ENCODE measurements at regions not wholly inside any gene's neighbourhood (a gene's known extent, or its start where the extent isn't known, plus 50 kb on each side); places are given as distances from the start of the nearest gene placed in this dataset.

DNA sequence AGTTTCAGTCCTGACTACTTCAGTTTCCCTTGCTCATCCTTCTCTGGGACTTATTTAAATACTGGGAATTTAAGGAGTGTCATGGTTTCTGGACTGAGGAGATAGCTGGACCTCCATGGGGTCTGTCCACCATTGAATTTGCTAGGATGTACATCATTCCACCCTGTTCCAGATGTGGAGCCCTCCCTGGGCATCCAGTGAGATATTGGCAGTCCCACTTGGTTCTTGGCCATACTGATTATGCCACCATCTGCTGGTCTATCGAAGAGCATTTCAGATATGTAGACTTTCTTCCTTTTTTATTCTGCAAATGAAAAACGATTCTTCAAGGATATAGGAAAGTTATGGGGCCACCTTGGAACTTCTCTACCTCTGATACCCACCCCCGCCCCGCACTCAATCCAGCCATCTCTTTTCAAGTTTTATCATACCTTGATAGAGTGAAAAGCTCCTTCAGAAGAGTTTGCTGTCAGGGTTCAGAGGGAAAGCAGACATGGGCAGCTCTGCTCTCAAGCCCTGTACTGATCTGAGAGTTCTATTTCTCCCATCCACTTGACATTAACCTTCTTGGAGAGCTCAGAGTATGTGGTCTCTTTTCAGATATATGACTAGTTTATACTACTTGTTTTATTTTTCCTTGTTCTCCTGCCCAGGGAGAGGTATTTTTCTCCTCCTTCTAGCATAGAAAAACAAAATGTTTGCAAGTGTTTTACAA is 490.7 kb upstream of the SGCD start:
- ChIA-PET CTCF (no interaction called here), POLR2A (ENCODE audit: unreplicated experiment) (no interaction called here)
- Histone ChIP-seq H3K27ac (no peak overlapping the region), H3K4me3 (no peak overlapping the region), H3K36me3 (ENCODE audit: low read depth) (no peaks in the 10 kb centered on the region), H3K4me1 (replicated peaks; ENCODE audit: insufficient read depth) (no peaks in the 10 kb centered on the region), H3K9me3 (ENCODE audit: insufficient read depth, low read depth) (no peaks in the 10 kb centered on the region), H3K4me2 (no peak overlapping the region), H4K20me1 (ENCODE audit: insufficient read depth) (no peaks in the 10 kb centered on the region), H3K79me2 (ENCODE audit: low read depth) (no peaks in the 10 kb centered on the region), H2AFZ (no peak overlapping the region), H3F3A (ENCODE audit: insufficient read depth, low read depth) (no peaks in the 10 kb centered on the region), H3K9me2 (ENCODE audit: insufficient read depth) (no peaks in the 10 kb centered on the region), H3K27me3 (ENCODE audit: insufficient read depth, low read depth) (no peaks in the 10 kb centered on the region)
- BruUV-seq (replicated peaks), result no TSS peak
- DNase-seq, result no peak
- intact Hi-C loops (cut with micrococcal nuclease; ENCODE audit: unreplicated experiment), result no loop called here
- TF ChIP-seq EZH2 (IDR thresholded peaks at IDR 0.05; ENCODE audit: low read depth), result no peak
- TF ChIP-seq, protein P1, sequence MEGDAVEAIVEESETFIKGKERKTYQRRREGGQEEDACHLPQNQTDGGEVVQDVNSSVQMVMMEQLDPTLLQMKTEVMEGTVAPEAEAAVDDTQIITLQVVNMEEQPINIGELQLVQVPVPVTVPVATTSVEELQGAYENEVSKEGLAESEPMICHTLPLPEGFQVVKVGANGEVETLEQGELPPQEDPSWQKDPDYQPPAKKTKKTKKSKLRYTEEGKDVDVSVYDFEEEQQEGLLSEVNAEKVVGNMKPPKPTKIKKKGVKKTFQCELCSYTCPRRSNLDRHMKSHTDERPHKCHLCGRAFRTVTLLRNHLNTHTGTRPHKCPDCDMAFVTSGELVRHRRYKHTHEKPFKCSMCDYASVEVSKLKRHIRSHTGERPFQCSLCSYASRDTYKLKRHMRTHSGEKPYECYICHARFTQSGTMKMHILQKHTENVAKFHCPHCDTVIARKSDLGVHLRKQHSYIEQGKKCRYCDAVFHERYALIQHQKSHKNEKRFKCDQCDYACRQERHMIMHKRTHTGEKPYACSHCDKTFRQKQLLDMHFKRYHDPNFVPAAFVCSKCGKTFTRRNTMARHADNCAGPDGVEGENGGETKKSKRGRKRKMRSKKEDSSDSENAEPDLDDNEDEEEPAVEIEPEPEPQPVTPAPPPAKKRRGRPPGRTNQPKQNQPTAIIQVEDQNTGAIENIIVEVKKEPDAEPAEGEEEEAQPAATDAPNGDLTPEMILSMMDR (conservative IDR thresholded peaks at IDR 0.05), result no peak

DNA sequence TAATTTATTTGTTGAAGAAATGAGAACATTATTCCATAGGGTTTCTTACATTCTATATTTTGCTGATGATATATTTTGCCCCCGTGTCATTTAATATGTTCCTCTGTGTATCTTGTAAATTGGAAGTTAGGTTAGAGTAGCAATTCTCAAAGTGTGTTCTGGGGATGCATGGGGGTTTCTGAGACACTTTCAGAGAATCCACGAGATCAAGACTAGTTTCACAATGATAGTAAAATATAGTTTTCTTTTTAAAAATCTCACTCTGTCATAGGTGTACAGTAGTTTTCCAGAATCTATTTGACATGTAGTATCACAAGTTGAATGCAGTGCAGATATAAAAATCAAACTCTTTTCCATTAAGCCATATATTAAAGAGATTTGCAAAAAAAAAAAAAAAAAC is 488.6 kb upstream of the SGCD start:
- Histone ChIP-seq H3K4me2 (no peak overlapping the region), H3K27ac (no peak overlapping the region), H2AFZ (no peak overlapping the region), H3K27me3 (ENCODE audit: insufficient read depth, low read depth) (no peaks in the 10 kb centered on the region), H4K20me1 (ENCODE audit: insufficient read depth) (no peaks in the 10 kb centered on the region), H3K4me3 (no peak overlapping the region), H3K36me3 (ENCODE audit: low read depth) (no peaks in the 10 kb centered on the region), H3K79me2 (ENCODE audit: low read depth) (no peaks in the 10 kb centered on the region), H3K9me2 (ENCODE audit: insufficient read depth) (no peaks in the 10 kb centered on the region), H3F3A (ENCODE audit: insufficient read depth, low read depth) (no peaks in the 10 kb centered on the region), H3K9me3 (ENCODE audit: insufficient read depth, low read depth) (no peaks in the 10 kb centered on the region), H3K4me1 (replicated peaks; ENCODE audit: insufficient read depth) (no peaks in the 10 kb centered on the region)
- ChIA-PET POLR2A (ENCODE audit: unreplicated experiment) (no interaction called here), CTCF (no interaction called here)
- DNase-seq, result no peak
- no TSS peak for BruUV-seq (replicated peaks)
- intact Hi-C loops (cut with micrococcal nuclease; ENCODE audit: unreplicated experiment), result no loop called here
- TF ChIP-seq EZH2 (IDR thresholded peaks at IDR 0.05; ENCODE audit: low read depth), result no peak
- TF ChIP-seq, protein P1 (conservative IDR thresholded peaks at IDR 0.05), result no peak

DNA sequence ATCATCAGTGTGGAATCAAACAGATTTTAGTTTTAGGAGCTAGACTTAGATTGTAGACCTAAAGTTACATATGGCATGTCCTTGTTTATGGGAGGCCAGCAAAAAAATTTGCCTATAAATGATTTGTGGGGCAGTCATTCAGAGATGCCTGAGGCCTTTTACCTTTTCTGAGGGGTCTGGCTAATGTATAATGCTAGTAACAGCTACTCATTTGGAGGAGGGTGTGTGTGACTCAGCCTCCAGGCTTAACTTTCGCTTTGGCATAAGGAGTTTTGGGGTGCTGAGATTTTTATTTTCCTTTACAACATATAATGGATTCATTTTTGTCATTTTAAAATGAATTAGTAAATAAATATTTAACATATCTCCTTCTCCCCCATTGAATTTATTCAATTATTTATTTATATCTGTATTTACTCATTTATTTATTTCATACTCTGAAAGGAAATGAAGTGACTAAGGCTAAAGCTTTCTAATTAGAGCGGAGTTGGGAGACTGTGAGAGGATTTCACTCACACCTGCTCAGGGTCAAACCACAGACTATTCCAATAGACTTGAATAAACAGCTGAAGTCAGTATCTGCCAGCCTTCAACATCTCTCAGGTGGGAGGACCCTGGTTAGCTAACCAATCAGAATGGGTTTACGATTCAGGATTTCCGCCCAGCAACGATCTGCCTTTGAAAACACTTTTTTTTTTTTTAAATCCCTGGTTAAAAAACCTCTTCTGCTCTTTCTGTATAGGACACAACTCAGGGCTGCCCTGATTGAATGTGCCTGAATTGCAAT is 487.5 kb upstream of the SGCD start:
- Histone ChIP-seq H2AFZ (no peak overlapping the region), H3K9me2 (ENCODE audit: insufficient read depth) (no peaks in the 10 kb centered on the region), H3K4me3 (no peak overlapping the region), H3K4me1 (replicated peaks; ENCODE audit: insufficient read depth) (no peaks in the 10 kb centered on the region), H3K27ac (no peak overlapping the region), H3K79me2 (ENCODE audit: low read depth) (no peaks in the 10 kb centered on the region), H3K27me3 (ENCODE audit: insufficient read depth, low read depth) (no peaks in the 10 kb centered on the region), H3K9me3 (ENCODE audit: insufficient read depth, low read depth) (no peaks in the 10 kb centered on the region), H4K20me1 (ENCODE audit: insufficient read depth) (no peaks in the 10 kb centered on the region), H3K4me2 (no peak overlapping the region), H3K36me3 (ENCODE audit: low read depth) (no peaks in the 10 kb centered on the region), H3F3A (ENCODE audit: insufficient read depth, low read depth) (no peaks in the 10 kb centered on the region)
- no peak for DNase-seq
- TF ChIP-seq, protein P1 (conservative IDR thresholded peaks at IDR 0.05), result no peak
- TF ChIP-seq EZH2 (IDR thresholded peaks at IDR 0.05; ENCODE audit: low read depth), result no peak
- ChIA-PET POLR2A (ENCODE audit: unreplicated experiment) (no interaction called here), CTCF (no interaction called here)
- no TSS peak for BruUV-seq (replicated peaks)
- intact Hi-C loops (cut with micrococcal nuclease; ENCODE audit: unreplicated experiment), result no loop called here

Data from PC-9 (cell line).